H9 (cell line): ENCODE measurements at regions not wholly inside any gene's neighbourhood (a gene's known extent, or its start where the extent isn't known, plus 50 kb on each side); places are given as distances from the start of the nearest gene placed in this dataset.

Experiments
- DNase-seq: peaks from one replicate; pipeline ENCODE4 v3.0.0-alpha.2; 2017
- H2AFZ ChIP-seq: one replicate; pipeline ENCODE4 v1.6.1; 2013; ENCODE audit warnings: mild to moderate bottlenecking, low read length, control low read depth, moderate library complexity
- H2AK5ac ChIP-seq: 2 replicates; pipeline ENCODE4 v1.6.1; 2013; ENCODE audit warnings: low read length, control low read depth, mixed read lengths; ENCODE audit not compliant: insufficient read length
- H2BK120ac ChIP-seq: one replicate; pipeline ENCODE4 v1.6.1; 2013; ENCODE audit warnings: low read depth, mild to moderate bottlenecking, low read length, control low read depth, inconsistent platforms; ENCODE audit not compliant: poor library complexity, severe bottlenecking
- H2BK12ac ChIP-seq: 2 replicates; pipeline ENCODE4 v1.6.1; 2013; ENCODE audit warnings: low read length, control low read depth, mixed read lengths, low read depth; ENCODE audit not compliant: insufficient read length
- H2BK15ac ChIP-seq: 2 replicates; pipeline ENCODE4 v1.6.1; 2013; ENCODE audit warnings: low read depth, low read length, control low read depth
- H2BK20ac ChIP-seq: one replicate; pipeline ENCODE4 v1.6.1; 2013; ENCODE audit warnings: low read depth, mild to moderate bottlenecking, low read length, control low read depth, inconsistent platforms; ENCODE audit not compliant: poor library complexity, severe bottlenecking
- H2BK5ac ChIP-seq: 2 replicates; pipeline ENCODE4 v1.6.1; 2013; ENCODE audit warnings: low read length, control low read depth, mixed read lengths; ENCODE audit not compliant: insufficient read length
- H3K14ac ChIP-seq: 2 replicates; pipeline ENCODE4 v1.6.1; 2013; ENCODE audit warnings: low read length, control low read depth; ENCODE audit not compliant: insufficient read depth
- H3K18ac ChIP-seq: 2 replicates; pipeline ENCODE4 v1.6.1; 2013; ENCODE audit warnings: low read depth, mild to moderate bottlenecking, mixed read lengths, low read length, control low read depth; ENCODE audit not compliant: insufficient read length
- H3K23ac ChIP-seq: 2 replicates; pipeline ENCODE4 v1.6.1; 2013; ENCODE audit warnings: low read length, control low read depth, mixed read lengths, low read depth; ENCODE audit not compliant: insufficient read length
- H3K23me2 ChIP-seq: 2 replicates; pipeline ENCODE4 v1.6.1; 2013; ENCODE audit warnings: low read depth, mild to moderate bottlenecking, mixed read lengths, low read length, control low read depth; ENCODE audit not compliant: insufficient read length, poor library complexity, severe bottlenecking
- H3K27ac ChIP-seq: 2 replicates; pipeline ENCODE4 v1.5.1; 2013; ENCODE audit warnings: low read length, control low read depth, mixed read lengths, low read depth; ENCODE audit not compliant: insufficient read length
- H3K27me3 ChIP-seq: 2 replicates; pipeline ENCODE4 v1.6.1; 2013; ENCODE audit warnings: low read length, control low read depth, inconsistent platforms; ENCODE audit not compliant: insufficient read depth
- H3K4ac ChIP-seq: 2 replicates; pipeline ENCODE4 v1.6.1; 2013; ENCODE audit warnings: low read depth, mild to moderate bottlenecking, control low read depth, inconsistent platforms, low read length, moderate library complexity
- H3K4me1 ChIP-seq: 2 replicates; pipeline ENCODE4 v1.6.1; 2013; ENCODE audit warnings: low read length, control low read depth, inconsistent platforms; ENCODE audit not compliant: insufficient read depth
- H3K4me2 ChIP-seq: 2 replicates; pipeline ENCODE4 v1.6.1; 2013; ENCODE audit warnings: low read length, control low read depth, mixed read lengths; ENCODE audit not compliant: insufficient read length, insufficient read depth
- H3K56ac ChIP-seq: 2 replicates; pipeline ENCODE4 v1.6.1; 2013; ENCODE audit warnings: low read depth, mild to moderate bottlenecking, mixed read lengths, low read length, control low read depth; ENCODE audit not compliant: insufficient read length
- H3K79me1 ChIP-seq: 2 replicates; pipeline ENCODE4 v1.6.1; 2013; ENCODE audit warnings: low read depth, mild to moderate bottlenecking, moderate library complexity, low read length, control low read depth, inconsistent platforms; ENCODE audit not compliant: insufficient read depth, poor library complexity, severe bottlenecking
- H3K79me2 ChIP-seq: 2 replicates; pipeline ENCODE4 v1.6.1; 2013; ENCODE audit warnings: low read length, control low read depth, inconsistent platforms; ENCODE audit not compliant: insufficient read depth
- H3K9ac ChIP-seq: 2 replicates; pipeline ENCODE4 v1.6.1; 2013; ENCODE audit warnings: low read length, control low read depth, mixed read lengths; ENCODE audit not compliant: insufficient read length; ENCODE audit errors: extremely low read depth
- H3K9me3 ChIP-seq: one replicate; pipeline ENCODE4 v1.6.1; 2013; ENCODE audit warnings: low read depth, low read length, inconsistent platforms; ENCODE audit not compliant: control insufficient read depth
- H3T11ph ChIP-seq: one replicate; pipeline ENCODE4 v1.6.1; 2013; ENCODE audit warnings: mild to moderate bottlenecking, low read length, control low read depth, inconsistent platforms
- H4K20me1 ChIP-seq: one replicate; pipeline ENCODE4 v1.6.1; 2013; ENCODE audit not compliant: control insufficient read depth, insufficient read length, insufficient read depth
- H4K5ac ChIP-seq: 2 replicates; pipeline ENCODE4 v1.6.1; 2013; ENCODE audit warnings: low read depth, mild to moderate bottlenecking, mixed read lengths, low read length, control low read depth; ENCODE audit not compliant: insufficient read length
- H4K8ac ChIP-seq: replicated peaks from 2 replicates; pipeline ENCODE4 v1.6.1; 2013; ENCODE audit warnings: low read length, control low read depth, mixed read lengths, low read depth; ENCODE audit not compliant: insufficient read length
- H4K91ac ChIP-seq: 2 replicates; pipeline ENCODE4 v1.6.1; 2013; ENCODE audit warnings: low read depth, mild to moderate bottlenecking, moderate library complexity, mixed read lengths, low read length, control low read depth; ENCODE audit not compliant: insufficient read length
- H3K27ac Mint-ChIP-seq, 3 experiments: 2 replicates in 2 of 3; 3 replicates in 1 of 3; pipeline ENCODE4 v1.8.0; 2020 to 2021; ENCODE audit warnings: mixed read lengths in 3 of 3, mild to moderate bottlenecking in 1 of 3, moderate library complexity in 1 of 3
- H3K27me3 Mint-ChIP-seq: 2 replicates; pipeline ENCODE4 v1.8.0; 2021; ENCODE audit warnings: low read depth, mild to moderate bottlenecking, moderate library complexity, mixed read lengths
- H3K36me3 Mint-ChIP-seq, 3 experiments: 2 replicates in 2 of 3; 3 replicates in 1 of 3; pipeline ENCODE4 v1.8.0; 2020 to 2021; ENCODE audit warnings: low read depth in 3 of 3, mixed read lengths in 3 of 3; ENCODE audit not compliant: insufficient read depth in 1 of 3
- H3K4me1 Mint-ChIP-seq, 2 experiments: 2 replicates each; pipeline ENCODE4 v1.8.0; 2020; ENCODE audit warnings: mixed read lengths in 2 of 2
- H3K4me3 Mint-ChIP-seq, 2 experiments: 2 replicates in 1 of 2; 3 replicates in 1 of 2; pipeline ENCODE4 v1.8.0; 2020 to 2021; ENCODE audit warnings: mild to moderate bottlenecking in 2 of 2, mixed read lengths in 2 of 2, moderate library complexity in 1 of 2
- H3K9me3 Mint-ChIP-seq, 2 experiments: 2 replicates in 1 of 2; 3 replicates in 1 of 2; pipeline ENCODE4 v1.8.0; 2020; ENCODE audit warnings: mild to moderate bottlenecking in 2 of 2, mixed read lengths in 2 of 2, moderate library complexity in 1 of 2
- CTCF ChIP-seq: fragments of 200-600 bp; sonication (generic); conservative IDR thresholded peaks from 3 replicates; pipeline ENCODE4 v1.8.0; 2021; ENCODE audit warnings: antibody characterized with exemption, mild to moderate bottlenecking
- WGBS: extraction: QIAGEN DNeasy Blood & Tissue Kit; methylation state at CpG from one replicate; pipeline ENCODE4 v1.1.7; 2013; ENCODE audit warnings: missing lambda C conversion rate, low lambda C conversion rate, mixed read lengths; ENCODE audit not compliant: insufficient read length; ENCODE audit errors: extremely low coverage; 5-methylcytosine and 5-hydroxymethylcytosine counted together

- H3K18ac ChIP-seq = no peak overlapping the region
- H3K14ac ChIP-seq = no peak overlapping the region
- no peaks in the 10 kb centered on the region for H3K4me1 Mint-ChIP-seq
- no peak overlapping the region for H3K27ac Mint-ChIP-seq
- H3K36me3 Mint-ChIP-seq = no peaks in the 10 kb centered on the region
- no peak overlapping the region for H4K5ac ChIP-seq
- H4K20me1 ChIP-seq = no peaks in the 10 kb centered on the region
- no peak overlapping the region for H3T11ph ChIP-seq
- no peak for TF ChIP-seq CTCF
- H3K9me3 ChIP-seq = no peaks in the 10 kb centered on the region
- no peaks in the 10 kb centered on the region for H3K4me1 ChIP-seq
- WGBS = no CpG with 5 or more reads among the region's 4 CpGs
- no peak overlapping the region for H4K91ac ChIP-seq
- H3K79me2 ChIP-seq = no peaks in the 10 kb centered on the region
- H3K79me1 ChIP-seq = no peaks in the 10 kb centered on the region
- no peak overlapping the region for H2AK5ac ChIP-seq
- H3K23me2 ChIP-seq = no peaks in the 10 kb centered on the region
- H3K27me3 ChIP-seq = no peaks in the 10 kb centered on the region
- H3K56ac ChIP-seq = no peak overlapping the region
- H3K4ac ChIP-seq = no peak overlapping the region
- no peaks in the 10 kb centered on the region for H3K27me3 Mint-ChIP-seq
- H3K23ac ChIP-seq = no peak overlapping the region
- H3K27ac ChIP-seq = no peak overlapping the region
- no peak overlapping the region for H2BK15ac ChIP-seq
- DNase-seq = no peak
- no peak overlapping the region for H2AFZ ChIP-seq
- H3K4me2 ChIP-seq = no peak overlapping the region
- no peak overlapping the region for H3K9ac ChIP-seq
- no peak overlapping the region for H4K8ac ChIP-seq
- H3K4me3 Mint-ChIP-seq = no peak overlapping the region
- no peak overlapping the region for H2BK12ac ChIP-seq
- no peaks in the 10 kb centered on the region for H3K9me3 Mint-ChIP-seq
- no peak overlapping the region for H2BK120ac ChIP-seq
- no peak overlapping the region for H2BK20ac ChIP-seq
- H2BK5ac ChIP-seq = no peak overlapping the region
These were observed 457.2 kb downstream of the ARL4A start for GRCh38 chr7:13144673-13145072.
